ENCODE measurements at regions not wholly inside any gene's neighbourhood (a gene's known extent, or its start where the extent isn't known, plus 50 kb on each side); places are given as distances from the start of the nearest gene placed in this dataset.

- TF ChIP-seq MAFF (IDR thresholded peaks at IDR 0.05; ENCODE audit: low read length) = peak; percentile 98
- TF ChIP-seq ZNF318 (IDR thresholded peaks at IDR 0.05; ENCODE audit: borderline replicate concordance in 1 of 2, low read depth in 1 of 2) = no peak
- no peak for TF ChIP-seq ATF1 (CRISPR knock-in tag; IDR thresholded peaks at IDR 0.05)
- TF ChIP-seq ATF1 (tag; IDR thresholded peaks at IDR 0.05) = 0 out of 2 replicates have a peak, but pooled peaks have one; percentile 23
- TF ChIP-seq, protein P1, sequence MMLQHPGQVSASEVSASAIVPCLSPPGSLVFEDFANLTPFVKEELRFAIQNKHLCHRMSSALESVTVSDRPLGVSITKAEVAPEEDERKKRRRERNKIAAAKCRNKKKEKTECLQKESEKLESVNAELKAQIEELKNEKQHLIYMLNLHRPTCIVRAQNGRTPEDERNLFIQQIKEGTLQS (IDR thresholded peaks at IDR 0.05) = peak; percentile 56
- TF ChIP-seq, protein P1 (CRISPR knock-in tag; conservative IDR thresholded peaks at IDR 0.05) = no peak
- 0 out of 4 replicates have a peak, but pooled peaks of 1 of the 2 experiments have one; percentile 53 for TF ChIP-seq FOXK2 (conservative IDR thresholded peaks at IDR 0.05 in 1 of 2, IDR thresholded peaks at IDR 0.05 in 1 of 2; ENCODE audit: low read depth in 2 of 2)
- TF ChIP-seq MAFK (IDR thresholded peaks at IDR 0.05; ENCODE audit: low read length) = peak; percentile 96
- peak in 1 of 2 experiments; percentile 33; a peak in 1 of 3 replicates for TF ChIP-seq CBX3 (IDR thresholded peaks at IDR 0.05; ENCODE audit: borderline replicate concordance in 1 of 2, low read length in 2 of 2)
- peak; percentile 47; the same call in 1 of the 2 replicates for TF ChIP-seq DPF2 (IDR thresholded peaks at IDR 0.05)
- TF ChIP-seq BACH1 (tag; IDR thresholded peaks at IDR 0.05) = peak; percentile 92
- no peak for TF ChIP-seq ZNF354B (CRISPR knock-in tag; IDR thresholded peaks at IDR 0.05)
- TF ChIP-seq NR2C2 (CRISPR knock-in tag; IDR thresholded peaks at IDR 0.05) = no peak
- TF ChIP-seq NR2C2 (tag; IDR thresholded peaks at IDR 0.05) = peak; percentile 51; the same call in 1 of the 2 replicates
- no peak for TF ChIP-seq STAT5A (IDR thresholded peaks at IDR 0.05; ENCODE audit: borderline replicate concordance, low read length)
- peak; percentile 99 for TF ChIP-seq NFE2L1 (tag; IDR thresholded peaks at IDR 0.05; ENCODE audit: borderline replicate concordance, low read depth)
- TF ChIP-seq ZNF644 (tag; IDR thresholded peaks at IDR 0.05; ENCODE audit: low read depth) = peak; percentile 55; the same call in 1 of the 2 replicates
- no peak for TF ChIP-seq TCF3 (CRISPR knock-in tag; IDR thresholded peaks at IDR 0.05)
- peak; percentile 96 for TF ChIP-seq NFE2 (IDR thresholded peaks at IDR 0.05; ENCODE audit: low read depth)
- TF ChIP-seq NEUROD1 (IDR thresholded peaks at IDR 0.05; ENCODE audit: borderline replicate concordance, low read depth, low read length, partially characterized antibody) = no peak
- TF ChIP-seq DACH1 (IDR thresholded peaks at IDR 0.05; ENCODE audit: partially characterized antibody) = no peak
These were observed 146.9 kb downstream of the MIS18A start (continued) for GRCh38 chr21:32131960-32132359.
